SK-N-MC (cell line): ENCODE measurements at regions not wholly inside any gene's neighbourhood (a gene's known extent, or its start where the extent isn't known, plus 50 kb on each side); places are given as distances from the start of the nearest gene placed in this dataset.

ENCODE experiments used
- DNase-seq: peaks from one replicate; pipeline ENCODE4 v3.0.0-alpha.2; 2011; ENCODE audit warnings: low read depth, low spot score
- H3K27ac ChIP-seq: fragments of 200-600 bp; sonication (generic); 2 replicates; pipeline ENCODE4 v1.5.1; 2016; ENCODE audit warnings: mixed run types
- H3K36me3 ChIP-seq: fragments of 200-600 bp; sonication (generic); 2 replicates; pipeline ENCODE4 v1.6.1; 2017; ENCODE audit warnings: antibody characterized with exemption, low read length, mixed read lengths; ENCODE audit not compliant: insufficient read depth
- H3K4me3 ChIP-seq: fragments of 200-600 bp; sonication (generic); 2 replicates; pipeline ENCODE4 v1.5.1; 2016
- H3K9ac ChIP-seq: fragments of 200-600 bp; sonication (generic); 2 replicates; pipeline ENCODE4 v1.8.0; 2017; ENCODE audit warnings: mixed run types, mixed read lengths; ENCODE audit not compliant: insufficient read length
- H3K9me3 ChIP-seq: fragments of 200-600 bp; sonication (generic); 2 replicates; pipeline ENCODE4 v1.6.1; 2017; ENCODE audit warnings: low read depth, mild to moderate bottlenecking, antibody characterized with exemption, low read length, moderate library complexity, mixed read lengths
- EZH2 ChIP-seq: fragments of 200-600 bp; sonication (generic); IDR thresholded peaks from one replicate; pipeline ENCODE4 v1.6.1; 2017; ENCODE audit warnings: antibody characterized with exemption
- FOXP2 ChIP-seq: optimal IDR thresholded peaks from 2 replicates; pipeline ENCODE3; 2011; ENCODE audit warnings: mild to moderate bottlenecking, moderate library complexity; ENCODE audit not compliant: insufficient read depth; ENCODE audit errors: extremely low read length, control extremely low read depth
- POLR2AphosphoS5 ChIP-seq: IDR thresholded peaks from 2 replicates; pipeline ENCODE4 v1.6.1; 2012; ENCODE audit warnings: mild to moderate bottlenecking, low read depth, low read length, borderline replicate concordance

- TF ChIP-seq FOXP2 (no peak), POLR2AphosphoS5 (no peak), EZH2 (no peak)
- no peaks in the 10 kb centered on the region for H3K9me3 ChIP-seq
- no peak overlapping the region for H3K27ac ChIP-seq
- H3K9ac ChIP-seq, result no peak overlapping the region
- no peak for DNase-seq
- H3K36me3 ChIP-seq, result no peaks in the 10 kb centered on the region
- no peak overlapping the region for H3K4me3 ChIP-seq
Observed at GRCh38 chr18:77495982-77496690, 246.5 kb downstream of the GALR1 start.

- no peak overlapping the region for H3K9ac ChIP-seq
- no peaks in the 10 kb centered on the region for H3K36me3 ChIP-seq
- H3K4me3 ChIP-seq, result no peak overlapping the region
- no peak overlapping the region for H3K27ac ChIP-seq
- no peak for TF ChIP-seq POLR2AphosphoS5
- no peak for TF ChIP-seq FOXP2
- no peak for TF ChIP-seq EZH2
- H3K9me3 ChIP-seq, result no peaks in the 10 kb centered on the region
- DNase-seq, result no peak
Observed at GRCh38 chr18:77501266-77501665, 251.6 kb downstream of the GALR1 start.

GRCh38 chr18:77505499-77505898 lies 255.9 kb downstream of the GALR1 start:
- TF ChIP-seq FOXP2 (no peak), EZH2 (no peak), POLR2AphosphoS5 (no peak)
- H3K36me3 ChIP-seq, result no peaks in the 10 kb centered on the region
- H3K27ac ChIP-seq, result no peak overlapping the region
- H3K9me3 ChIP-seq, result no peaks in the 10 kb centered on the region
- no peak overlapping the region for H3K9ac ChIP-seq
- DNase-seq, result no peak
- no peak overlapping the region for H3K4me3 ChIP-seq

GRCh38 chr18:77512152-77512551 lies 262.5 kb downstream of the GALR1 start:
- H3K9me3 ChIP-seq, result no peaks in the 10 kb centered on the region
- TF ChIP-seq FOXP2, result no peak
- no peak for TF ChIP-seq EZH2
- TF ChIP-seq POLR2AphosphoS5, result no peak
- H3K4me3 ChIP-seq, result no peak overlapping the region
- DNase-seq, result no peak
- H3K36me3 ChIP-seq, result no peaks in the 10 kb centered on the region
- H3K27ac ChIP-seq, result no peak overlapping the region
- H3K9ac ChIP-seq, result no peak overlapping the region

- Histone ChIP-seq H3K9ac (no peak overlapping the region), H3K36me3 (no peaks in the 10 kb centered on the region)
Observed at GRCh38 chr18:77517901-77518300, 268.3 kb downstream of the GALR1 start.

DNA sequence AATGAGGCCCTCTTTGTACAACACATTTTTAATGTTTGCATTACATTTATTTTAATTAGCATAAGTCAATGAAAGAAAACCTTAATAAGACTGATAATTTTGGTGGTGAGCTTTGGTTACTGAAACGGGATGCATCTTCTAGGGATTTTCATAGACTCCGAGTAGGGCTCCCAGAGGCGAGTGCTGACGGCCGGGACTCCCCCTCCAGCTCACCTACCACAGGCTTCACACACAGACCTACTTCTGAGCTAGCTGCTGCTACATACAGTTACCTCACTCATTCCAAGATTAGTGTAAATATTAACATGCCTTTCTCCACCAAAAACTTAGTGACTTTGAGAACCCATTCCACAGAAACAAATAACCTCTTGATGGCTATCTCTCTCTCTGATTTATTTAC lies 271.1 kb downstream of the GALR1 start:
- Histone ChIP-seq H3K9ac (no peak overlapping the region), H3K27ac (no peak overlapping the region), H3K36me3 (no peaks in the 10 kb centered on the region), H3K9me3 (no peaks in the 10 kb centered on the region), H3K4me3 (no peak overlapping the region)
- no peak for DNase-seq
- TF ChIP-seq POLR2AphosphoS5 (no peak), FOXP2 (no peak), EZH2 (no peak)

More at GRCh38 chr18:77517901-77518300, 268.3 kb downstream of the GALR1 start:
- H3K9me3 ChIP-seq, result no peaks in the 10 kb centered on the region
- H3K27ac ChIP-seq, result no peak overlapping the region
- no peak for TF ChIP-seq EZH2
- no peak for TF ChIP-seq FOXP2
- no peak for TF ChIP-seq POLR2AphosphoS5
- H3K4me3 ChIP-seq, result no peak overlapping the region
- DNase-seq, result no peak

GRCh38 chr18:77522051-77522675 lies 272.5 kb downstream of the GALR1 start:
- TF ChIP-seq EZH2, result no peak
- TF ChIP-seq FOXP2, result no peak
- TF ChIP-seq POLR2AphosphoS5, result no peak
- Histone ChIP-seq H3K36me3 (no peaks in the 10 kb centered on the region), H3K27ac (no peak overlapping the region), H3K9ac (no peak overlapping the region), H3K4me3 (no peak overlapping the region), H3K9me3 (no peaks in the 10 kb centered on the region)
- no peak for DNase-seq

DNA sequence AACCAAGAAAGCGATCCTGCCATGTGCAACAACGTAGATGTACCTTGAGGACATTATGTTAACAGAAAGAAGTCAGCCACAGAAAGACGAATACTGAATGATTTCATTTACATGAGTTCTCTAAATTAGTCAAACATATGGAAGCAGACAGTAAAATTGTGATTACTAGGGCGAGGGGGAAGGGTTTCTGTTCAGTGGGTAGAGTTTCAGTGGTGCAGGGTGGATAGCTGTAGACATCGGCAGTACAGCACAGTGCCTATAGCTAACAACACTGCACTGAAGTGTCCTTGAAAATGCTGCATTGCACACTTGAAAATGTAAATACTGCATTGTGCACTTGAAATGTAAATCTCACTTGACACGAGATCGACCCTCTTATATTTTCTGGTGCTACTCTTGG lies 275.3 kb downstream of the GALR1 start:
- Histone ChIP-seq H3K4me3 (no peak overlapping the region), H3K36me3 (no peaks in the 10 kb centered on the region), H3K9me3 (no peaks in the 10 kb centered on the region), H3K9ac (no peak overlapping the region), H3K27ac (no peak overlapping the region)
- TF ChIP-seq POLR2AphosphoS5 (no peak), FOXP2 (no peak), EZH2 (no peak)
- DNase-seq, result no peak
